Stimulated activated CD4-positive, alpha-beta T cell treated with anti-CD3 and anti-CD28 coated beads, Interleukin-12 subunit alpha, Interleukin-12 subunit beta, amount 100 ng/mL, for 24 hours (primary cell): ENCODE measurements at regions not wholly inside any gene's neighbourhood (a gene's known extent, or its start where the extent isn't known, plus 50 kb on each side); places are given as distances from the start of the nearest gene placed in this dataset.
"Not testable (repeated sequence)": the region's sequence is repeated elsewhere in the genome, so short reads cannot be mapped to it uniquely, and the experiment has no call there.

Source experiments
- DNase-seq, 2 experiments: peaks; one replicate each; pipeline ENCODE4 v3.0.0-alpha.2; 2020; ENCODE audit warnings: low read depth in 2 of 2

GRCh38 chr5:163162645-163163044 lies 274.8 kb upstream of the CCNG1 start:
- DNase-seq, result no peak

- DNase-seq, result no peak
These were observed 273.5 kb upstream of the CCNG1 start for GRCh38 chr5:163163858-163164257.

- DNase-seq, result no peak
These were observed 272.1 kb upstream of the CCNG1 start for GRCh38 chr5:163165277-163165676.

GRCh38 chr5:163170161-163170560 lies 267.2 kb upstream of the CCNG1 start:
- not testable (repeated sequence) for DNase-seq

GRCh38 chr5:163172540-163173338 lies 264.7 kb upstream of the CCNG1 start:
- DNase-seq, result no peak

GRCh38 chr5:163177971-163178370 lies 259.4 kb upstream of the CCNG1 start:
- DNase-seq, result no peak

GRCh38 chr5:163185315-163185714 lies 252.1 kb upstream of the CCNG1 start:
- no peak for DNase-seq

- no peak for DNase-seq
These were observed 248.3 kb upstream of the CCNG1 start for GRCh38 chr5:163189023-163189553.

GRCh38 chr5:163190283-163190682 lies 247.1 kb upstream of the CCNG1 start:
- DNase-seq, result no peak

GRCh38 chr5:163190784-163191183 lies 246.6 kb upstream of the CCNG1 start:
- DNase-seq, result no peak

- no peak for DNase-seq
These were observed 243.5 kb upstream of the CCNG1 start for GRCh38 chr5:163193886-163194285.

GRCh38 chr5:163205645-163206044 lies 231.8 kb upstream of the CCNG1 start:
- DNase-seq, result no peak

- DNase-seq, result no peak
These were observed 215.8 kb upstream of the CCNG1 start for GRCh38 chr5:163221581-163221980.

GRCh38 chr5:163222982-163223381 lies 214.4 kb upstream of the CCNG1 start:
- no peak for DNase-seq

GRCh38 chr5:163244445-163244987 lies 192.9 kb upstream of the CCNG1 start:
- no peak for DNase-seq

- no peak for DNase-seq
These were observed 191.8 kb upstream of the CCNG1 start for GRCh38 chr5:163245584-163245983.

GRCh38 chr5:163248333-163248732 lies 189.1 kb upstream of the CCNG1 start:
- DNase-seq, result no peak

- DNase-seq, result no peak
These were observed 188.5 kb upstream of the CCNG1 start for GRCh38 chr5:163248871-163249270.

- no peak for DNase-seq
These were observed 184.4 kb upstream of the CCNG1 start for GRCh38 chr5:163252950-163253349.

- DNase-seq, result no peak
These were observed 177.9 kb upstream of the CCNG1 start for GRCh38 chr5:163259495-163259894.

- DNase-seq, result no peak
These were observed 176.9 kb upstream of the CCNG1 start for GRCh38 chr5:163260471-163260870.

GRCh38 chr5:163260961-163261360 lies 176.4 kb upstream of the CCNG1 start:
- no peak for DNase-seq

GRCh38 chr5:163261647-163262269 lies 175.6 kb upstream of the CCNG1 start:
- DNase-seq, result no peak
